ENCODE measurements at regions not wholly inside any gene's neighbourhood (a gene's known extent, or its start where the extent isn't known, plus 50 kb on each side); places are given as distances from the start of the nearest gene placed in this dataset.

- no peak for TF ChIP-seq CTCF (IDR thresholded peaks at IDR 0.05; ENCODE audit: low read depth, low read length)
- Histone ChIP-seq H3K36me3 (no peaks in the 10 kb centered on the region), H3K4me3 (ENCODE audit: low read depth, low read length) (no peak overlapping the region), H3K27ac (no peak overlapping the region), H3K9me3 (ENCODE audit: severe bottlenecking) (no peaks in the 10 kb centered on the region), H3K27me3 (ENCODE audit: insufficient read depth, low read depth, severe bottlenecking) (no peaks in the 10 kb centered on the region)
- no peak for DNase-seq
Measured at GRCh38 chr1:200496937-200497336, 87.1 kb upstream of the ZNF281 start.

- H3K9me3 ChIP-seq (ENCODE audit: severe bottlenecking), result no peaks in the 10 kb centered on the region
- H3K36me3 ChIP-seq, result no peaks in the 10 kb centered on the region
- no peak for TF ChIP-seq CTCF (IDR thresholded peaks at IDR 0.05; ENCODE audit: low read depth, low read length)
- H3K4me3 ChIP-seq (ENCODE audit: low read depth, low read length), result no peak overlapping the region
- H3K27ac ChIP-seq, result no peak overlapping the region
- no peaks in the 10 kb centered on the region for H3K27me3 ChIP-seq (ENCODE audit: insufficient read depth, low read depth, severe bottlenecking)
- DNase-seq, result no peak
Measured at GRCh38 chr1:200495901-200496300, 86.1 kb upstream of the ZNF281 start.

GRCh38 chr1:200493344-200493743 lies 83.5 kb upstream of the ZNF281 start:
- Histone ChIP-seq H3K4me3 (ENCODE audit: low read depth, low read length) (no peak overlapping the region), H3K36me3 (no peaks in the 10 kb centered on the region), H3K27me3 (ENCODE audit: insufficient read depth, low read depth, severe bottlenecking) (no peaks in the 10 kb centered on the region), H3K9me3 (ENCODE audit: severe bottlenecking) (no peaks in the 10 kb centered on the region), H3K27ac (no peak overlapping the region)
- no peak for TF ChIP-seq CTCF (IDR thresholded peaks at IDR 0.05; ENCODE audit: low read depth, low read length)
- DNase-seq, result peak; percentile 67

DNA sequence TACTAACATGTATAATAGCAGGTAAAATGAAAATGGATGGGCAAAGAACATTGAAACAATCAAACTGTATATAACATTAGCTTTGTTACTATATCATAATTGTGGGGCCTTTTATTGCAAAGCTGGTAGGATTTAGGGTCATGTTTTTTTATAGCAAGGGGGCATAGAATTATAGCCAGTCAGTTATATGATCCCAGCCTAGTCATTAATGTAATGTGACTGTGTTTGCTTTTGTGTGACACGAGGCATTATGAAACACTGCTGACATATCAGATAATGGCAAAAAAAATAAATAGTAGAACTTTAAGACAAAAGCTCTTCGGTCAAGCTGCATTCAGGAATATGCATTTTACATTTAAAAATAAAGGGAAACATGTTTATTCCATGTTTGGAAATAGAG lies 81.3 kb upstream of the ZNF281 start:
- no peak overlapping the region for H3K27ac ChIP-seq
- no peaks in the 10 kb centered on the region for H3K36me3 ChIP-seq
- DNase-seq, result no peak
- H3K9me3 ChIP-seq (ENCODE audit: severe bottlenecking), result no peaks in the 10 kb centered on the region
- H3K27me3 ChIP-seq (ENCODE audit: insufficient read depth, low read depth, severe bottlenecking), result no peaks in the 10 kb centered on the region
- H3K4me3 ChIP-seq (ENCODE audit: low read depth, low read length), result no peak overlapping the region
- no peak for TF ChIP-seq CTCF (IDR thresholded peaks at IDR 0.05; ENCODE audit: low read depth, low read length)

DNA sequence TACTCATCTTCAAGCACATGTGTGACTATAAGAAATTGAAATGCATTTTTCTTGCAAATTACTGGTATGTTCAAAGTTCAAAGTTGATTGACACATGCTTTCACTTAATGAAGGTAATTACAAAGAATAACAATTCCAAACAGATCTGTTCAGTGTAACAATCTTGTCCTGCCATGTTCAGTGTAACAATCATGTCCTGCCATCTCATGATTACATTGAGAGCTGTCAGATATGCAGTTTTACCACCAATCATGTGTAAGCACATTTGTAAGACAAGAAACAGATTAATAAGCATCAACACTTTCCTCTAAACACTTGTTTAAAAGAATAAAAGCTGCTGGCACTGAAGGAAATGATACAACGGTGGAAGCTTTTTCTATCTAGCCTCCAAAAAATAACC lies 80.3 kb upstream of the ZNF281 start:
- no peak overlapping the region for H3K27ac ChIP-seq
- no peak for DNase-seq

More for the DNA sequence above, 80.3 kb upstream of the ZNF281 start:
- Histone ChIP-seq H3K4me3 (ENCODE audit: low read depth, low read length) (no peak overlapping the region), H3K36me3 (no peaks in the 10 kb centered on the region), H3K9me3 (ENCODE audit: severe bottlenecking) (no peaks in the 10 kb centered on the region), H3K27me3 (ENCODE audit: insufficient read depth, low read depth, severe bottlenecking) (no peaks in the 10 kb centered on the region)
- no peak for TF ChIP-seq CTCF (IDR thresholded peaks at IDR 0.05; ENCODE audit: low read depth, low read length)

Measured in WERI-Rb-1 (cell line).